ENCODE measurements at regions not wholly inside any gene's neighbourhood (a gene's known extent, or its start where the extent isn't known, plus 50 kb on each side); places are given as distances from the start of the nearest gene placed in this dataset.

DNA sequence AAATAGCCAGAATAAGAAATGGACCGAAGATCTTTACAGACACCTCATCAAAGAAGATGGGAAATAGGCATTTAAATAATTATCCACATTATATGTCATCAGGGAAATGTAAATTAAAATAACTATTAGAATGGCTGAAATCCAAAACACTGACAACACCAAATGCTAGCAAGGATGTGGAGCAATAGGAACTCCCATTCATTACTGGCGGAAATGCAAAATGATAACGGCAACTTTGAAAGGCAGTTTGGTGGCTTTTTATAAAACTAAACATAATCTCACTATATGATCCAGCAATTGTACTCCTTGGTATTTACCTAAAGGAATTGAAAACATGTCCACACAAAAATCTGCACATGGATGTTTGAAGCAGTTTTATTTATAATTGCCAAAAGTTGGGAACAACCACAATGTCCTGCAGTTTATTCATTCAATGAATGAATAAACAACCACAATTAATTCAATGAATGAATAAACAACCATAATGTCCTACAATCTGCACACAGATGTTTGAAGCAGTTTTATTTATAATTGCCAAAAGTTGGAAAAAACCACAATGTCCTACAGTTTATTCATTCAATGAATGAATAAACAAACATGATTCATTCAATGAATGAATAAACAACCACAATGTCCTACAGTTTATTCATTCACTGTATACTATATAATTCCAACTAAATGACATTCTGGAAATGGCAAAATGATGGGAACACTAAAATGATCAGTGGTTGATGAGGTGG lies 117.6 kb upstream of the PCDH18 start:
- 95 to 100% methylated on average over 3 of the region's 3 CpGs for WGBS, 2 experiments (ENCODE audit: low coverage in 1 of 2, low lambda C conversion rate in 2 of 2, missing lambda C conversion rate in 2 of 2)
- no peak overlapping the region for H3K9ac ChIP-seq
- no peaks in the 10 kb centered on the region for H3K79me2 ChIP-seq (ENCODE audit: insufficient read depth)
- H3K4me2 ChIP-seq (ENCODE audit: unreplicated experiment), result no peak overlapping the region
- H3K27me3 ChIP-seq (replicated peaks; ENCODE audit: insufficient read depth), result no peaks in the 10 kb centered on the region
- H3K4me1 ChIP-seq (ENCODE audit: insufficient read depth), result no peaks in the 10 kb centered on the region
- no peak overlapping the region for H3K27ac ChIP-seq
- no peak overlapping the region for H2AFZ ChIP-seq
- TF ChIP-seq EZH2 (IDR thresholded peaks at IDR 0.05; ENCODE audit: insufficient read depth, poor library complexity, severe bottlenecking) (no peak), EZH2phosphoT487 (IDR thresholded peaks at IDR 0.05; ENCODE audit: insufficient read depth, low read depth) (no peak)
- in situ Hi-C loops (cut with MboI), result no loop called here
- DNase-seq, result no peak
- H3K36me3 ChIP-seq (ENCODE audit: low read depth), result no peaks in the 10 kb centered on the region
- no peaks in the 10 kb centered on the region for H4K20me1 ChIP-seq (ENCODE audit: insufficient read depth)
- H3K4me3 ChIP-seq, result no peak overlapping the region
- 0 out of 2 replicates have a peak, but pooled peaks cover 2% of the 10 kb centered on the region for H3K9me2 ChIP-seq (ENCODE audit: insufficient read depth)
- H3F3A ChIP-seq (ENCODE audit: insufficient read depth), result peaks cover 3% of the 10 kb centered on the region; the same call in 1 of the 2 replicates
- H3K9me3 ChIP-seq (ENCODE audit: low read depth), result no peaks in the 10 kb centered on the region

DNA sequence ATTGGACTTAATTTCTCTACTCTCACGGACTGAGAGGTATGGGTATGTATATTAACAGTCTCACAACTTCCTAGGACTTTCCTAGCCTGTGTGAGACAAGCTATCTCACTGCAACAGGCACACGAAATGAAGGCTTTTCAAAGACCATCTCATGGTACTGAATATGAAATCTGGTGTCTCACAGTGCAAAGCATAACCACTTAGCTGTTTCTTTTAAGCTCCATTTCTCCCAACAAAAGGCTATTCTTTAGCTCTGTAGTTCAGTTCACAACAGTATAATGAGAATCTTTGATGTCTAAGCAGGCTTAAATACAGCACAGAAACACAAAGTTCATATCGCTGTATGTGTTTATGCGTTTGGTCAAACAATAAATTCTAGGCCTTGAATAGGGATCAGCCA lies 116.2 kb upstream of the PCDH18 start:
- no peaks in the 10 kb centered on the region for H3K36me3 ChIP-seq (ENCODE audit: low read depth)
- no peak overlapping the region for H3K9ac ChIP-seq
- H2AFZ ChIP-seq, result no peak overlapping the region
- in situ Hi-C loops (cut with MboI), result no loop called here
- peaks cover 10% of the 10 kb centered on the region for H3K4me1 ChIP-seq (ENCODE audit: insufficient read depth)
- no peak overlapping the region for H3K4me2 ChIP-seq (ENCODE audit: unreplicated experiment)
- H3K9me3 ChIP-seq (ENCODE audit: low read depth), result no peaks in the 10 kb centered on the region
- no peak for DNase-seq
- H3F3A ChIP-seq (ENCODE audit: insufficient read depth), result peaks cover 16% of the 10 kb centered on the region
- TF ChIP-seq EZH2 (IDR thresholded peaks at IDR 0.05; ENCODE audit: insufficient read depth, poor library complexity, severe bottlenecking), result no peak
- TF ChIP-seq EZH2phosphoT487 (IDR thresholded peaks at IDR 0.05; ENCODE audit: insufficient read depth, low read depth), result no peak
- no peak overlapping the region for H3K4me3 ChIP-seq
- no peaks in the 10 kb centered on the region for H3K27me3 ChIP-seq (replicated peaks; ENCODE audit: insufficient read depth)
- WGBS, 2 experiments (ENCODE audit: low coverage in 1 of 2, low lambda C conversion rate in 2 of 2, missing lambda C conversion rate in 2 of 2), result 82 to 85% methylated on average over 4 of the region's 4 CpGs
- H3K27ac ChIP-seq, result no peak overlapping the region
- H3K79me2 ChIP-seq (ENCODE audit: insufficient read depth), result no peaks in the 10 kb centered on the region
- H3K9me2 ChIP-seq (ENCODE audit: insufficient read depth), result 0 out of 2 replicates have a peak, but pooled peaks cover 2% of the 10 kb centered on the region
- no peaks in the 10 kb centered on the region for H4K20me1 ChIP-seq (ENCODE audit: insufficient read depth)

- WGBS, 2 experiments (ENCODE audit: low coverage in 1 of 2, low lambda C conversion rate in 2 of 2, missing lambda C conversion rate in 2 of 2), result 96 to 100% methylated on average over 1 of the region's 1 CpG
These were observed 115.1 kb upstream of the PCDH18 start for GRCh38 chr4:137647375-137647774.

DNA sequence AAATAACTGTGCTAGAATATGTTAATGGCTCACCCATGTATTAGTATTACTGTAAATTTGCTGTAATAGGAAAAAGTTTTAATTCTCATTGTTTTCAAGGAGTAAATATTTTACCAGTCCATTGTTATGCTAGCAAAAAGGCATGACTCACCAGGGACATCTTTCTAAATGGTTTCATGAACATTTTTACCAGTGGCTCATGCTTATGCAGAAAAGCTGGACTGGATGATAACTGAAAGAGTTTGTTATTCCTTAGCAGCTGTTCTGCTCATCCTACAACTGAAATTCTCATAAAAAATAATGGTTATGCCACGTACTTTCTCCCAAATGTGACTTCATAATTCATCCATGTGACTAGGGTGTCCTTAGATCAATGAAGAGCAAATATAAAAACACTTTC lies 111.9 kb upstream of the PCDH18 start:
- peaks cover 16% of the 10 kb centered on the region for H3F3A ChIP-seq (ENCODE audit: insufficient read depth)
- H3K4me2 ChIP-seq (ENCODE audit: unreplicated experiment), result peak overlapping the region; percentile 16
- H3K4me1 ChIP-seq (ENCODE audit: insufficient read depth), result peaks cover 12% of the 10 kb centered on the region
- peak; percentile 78 for DNase-seq
- TF ChIP-seq EZH2phosphoT487 (IDR thresholded peaks at IDR 0.05; ENCODE audit: insufficient read depth, low read depth), result no peak
- TF ChIP-seq EZH2 (IDR thresholded peaks at IDR 0.05; ENCODE audit: insufficient read depth, poor library complexity, severe bottlenecking), result no peak
- H3K9ac ChIP-seq, result no peak overlapping the region
- in situ Hi-C loops (cut with MboI), result no loop called here
- peaks cover 2% of the 10 kb centered on the region; the same call in 1 of the 2 replicates for H3K9me2 ChIP-seq (ENCODE audit: insufficient read depth)
- H3K27ac ChIP-seq, result peak overlapping the region; percentile 33
- H3K36me3 ChIP-seq (ENCODE audit: low read depth), result no peaks in the 10 kb centered on the region
- no peaks in the 10 kb centered on the region for H3K27me3 ChIP-seq (replicated peaks; ENCODE audit: insufficient read depth)
- no peaks in the 10 kb centered on the region for H3K79me2 ChIP-seq (ENCODE audit: insufficient read depth)
- no peaks in the 10 kb centered on the region for H4K20me1 ChIP-seq (ENCODE audit: insufficient read depth)
- H3K4me3 ChIP-seq, result no peak overlapping the region
- WGBS, 2 experiments (ENCODE audit: low coverage in 1 of 2, low lambda C conversion rate in 2 of 2, missing lambda C conversion rate in 2 of 2), result 8 to 16% methylated on average over 1 of the region's 1 CpG
- no peaks in the 10 kb centered on the region for H3K9me3 ChIP-seq (ENCODE audit: low read depth)
- peak overlapping the region; percentile 41 for H2AFZ ChIP-seq

More at GRCh38 chr4:137647375-137647774, 115.1 kb upstream of the PCDH18 start:
- no peaks in the 10 kb centered on the region for H3K9me3 ChIP-seq (ENCODE audit: low read depth)
- peaks cover 16% of the 10 kb centered on the region for H3F3A ChIP-seq (ENCODE audit: insufficient read depth)
- peaks cover 12% of the 10 kb centered on the region for H3K4me1 ChIP-seq (ENCODE audit: insufficient read depth)
- no peaks in the 10 kb centered on the region for H3K27me3 ChIP-seq (replicated peaks; ENCODE audit: insufficient read depth)
- 0 out of 2 replicates have a peak, but pooled peaks cover 2% of the 10 kb centered on the region for H3K9me2 ChIP-seq (ENCODE audit: insufficient read depth)
- TF ChIP-seq EZH2 (IDR thresholded peaks at IDR 0.05; ENCODE audit: insufficient read depth, poor library complexity, severe bottlenecking) (no peak), EZH2phosphoT487 (IDR thresholded peaks at IDR 0.05; ENCODE audit: insufficient read depth, low read depth) (no peak)
- no peaks in the 10 kb centered on the region for H3K36me3 ChIP-seq (ENCODE audit: low read depth)
- H3K9ac ChIP-seq, result no peak overlapping the region
- no peaks in the 10 kb centered on the region for H4K20me1 ChIP-seq (ENCODE audit: insufficient read depth)
- no peak for DNase-seq
- H3K4me2 ChIP-seq (ENCODE audit: unreplicated experiment), result no peak overlapping the region
- in situ Hi-C loops (cut with MboI), result no loop called here
- H3K27ac ChIP-seq, result no peak overlapping the region
- H2AFZ ChIP-seq, result no peak overlapping the region
- no peaks in the 10 kb centered on the region for H3K79me2 ChIP-seq (ENCODE audit: insufficient read depth)
- H3K4me3 ChIP-seq, result no peak overlapping the region

All from GM23248 (cell line).